Ovary (tissue), 7 donors: ENCODE measurements at regions not wholly inside any gene's neighbourhood (a gene's known extent, or its start where the extent isn't known, plus 50 kb on each side); places are given as distances from the start of the nearest gene placed in this dataset.

Source experiments
- DNase-seq, 5 donors: peaks; one replicate each; pipeline ENCODE4 v3.0.0-alpha.2; 2019 to 2020
- H3K27ac ChIP-seq, 2 donors: fragments of 200-600 bp; one replicate each; pipeline versions ENCODE4 v1.5.1 to v1.8.0; 2019 to 2022
- H3K27me3 ChIP-seq: fragments of 200-600 bp; one replicate; pipeline ENCODE4 v1.8.0; 2022
- H3K36me3 ChIP-seq: fragments of 200-600 bp; sonication (generic); one replicate; pipeline ENCODE4 v1.5.1; 2019
- H3K4me1 ChIP-seq: one replicate; pipeline ENCODE4 v1.8.1; 2013; ENCODE audit warnings: mild to moderate bottlenecking, moderate library complexity; ENCODE audit not compliant: insufficient read depth
- H3K4me3 ChIP-seq: fragments of 200-600 bp; sonication (generic); one replicate; pipeline ENCODE4 v1.5.1; 2017
- H3K9me3 ChIP-seq, 2 donors: fragments of 200-600 bp in 1 of 2; sonication (generic) in 1 of 2; one replicate each; pipeline versions ENCODE4 v1.5.1 to v1.8.1; 2013 to 2019; ENCODE audit warnings: mild to moderate bottlenecking in 1 of 2, moderate library complexity in 1 of 2
- EP300 ChIP-seq: sonication (generic); formaldehyde crosslinking; IDR thresholded peaks from one replicate; pipeline ENCODE4 v1.6.1; 2017; ENCODE audit warnings: antibody characterized with exemption
- POLR2A ChIP-seq: fragments of 450-650 bp; IDR thresholded peaks from one replicate; pipeline ENCODE4 v1.6.1; 2017; ENCODE audit warnings: antibody characterized with exemption, mild to moderate bottlenecking, moderate library complexity
- WGBS, 3 donors: extraction: QIAGEN DNeasy Blood & Tissue Kit in 1 of 3; methylation state at CpG; one replicate each; pipeline versions ENCODE4 v1.1.5 to v1.1.7; 2013 to 2017; 5-methylcytosine and 5-hydroxymethylcytosine counted together
- intact Hi-C, 4 donors: fragments of 100-400 bp; cut with DNase I; formaldehyde crosslinking; loops; one replicate each; pipeline versions ENCODE4 v1.11.0 to v1.15.1; 2022 to 2023
- TF ChIP-seq, protein P1 (sequence below), 3 donors: fragments of 450-650 bp in 2 of 3; fragments of 200-600 bp in 1 of 3; IDR thresholded peaks; one replicate each; pipeline versions ENCODE4 v1.5.1 to v1.8.0; 2016 to 2022; ENCODE audit warnings: antibody characterized with exemption in 3 of 3, mild to moderate bottlenecking in 1 of 3
- donor health status: DM: no; HTN: no; CAD: no; lungs with moderate emphysema.
- donor health status: DM: no; HTN: no; CAD: no.
- donor health status: Bipolar disorder and iron deficiency.
- donor health status: DM: no; HTN: no; CAD: no.
- donor health status: DM: yes; HTN: yes; CAD: no.

DNA sequence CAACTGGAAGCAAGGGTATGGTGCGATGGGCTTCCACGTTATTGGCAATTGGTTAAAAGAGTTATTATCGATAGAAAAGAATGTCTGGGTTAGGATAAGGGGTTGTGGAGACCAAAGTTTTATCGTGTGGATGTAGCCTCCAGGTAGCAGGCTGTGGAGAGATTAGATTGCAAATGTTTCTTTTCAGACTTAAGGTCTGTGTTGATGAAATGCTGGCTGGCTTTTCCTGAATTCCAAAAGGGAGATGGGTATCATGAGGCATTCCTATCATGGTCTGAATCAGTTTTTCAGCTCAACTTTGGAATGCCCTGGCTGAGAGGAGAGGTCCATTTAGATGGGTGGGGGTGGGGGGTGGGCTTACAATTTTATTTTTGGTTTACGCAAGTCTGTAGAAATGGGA is 395.0 kb upstream of the RBFOX1 start:
- Histone ChIP-seq H3K4me1 (no peaks in the 10 kb centered on the region), H3K27me3 (no peaks in the 10 kb centered on the region), H3K27ac (no peak overlapping the region), H3K36me3 (no peaks in the 10 kb centered on the region), H3K9me3 (no peaks in the 10 kb centered on the region), H3K4me3 (no peak overlapping the region)
- 76 to 86% (median 84%) methylated on average over 5 of the region's 5 CpGs for whole genome bisulfite sequencing, 3 donors
- no peak for TF ChIP-seq EP300
- TF ChIP-seq, protein P1, sequence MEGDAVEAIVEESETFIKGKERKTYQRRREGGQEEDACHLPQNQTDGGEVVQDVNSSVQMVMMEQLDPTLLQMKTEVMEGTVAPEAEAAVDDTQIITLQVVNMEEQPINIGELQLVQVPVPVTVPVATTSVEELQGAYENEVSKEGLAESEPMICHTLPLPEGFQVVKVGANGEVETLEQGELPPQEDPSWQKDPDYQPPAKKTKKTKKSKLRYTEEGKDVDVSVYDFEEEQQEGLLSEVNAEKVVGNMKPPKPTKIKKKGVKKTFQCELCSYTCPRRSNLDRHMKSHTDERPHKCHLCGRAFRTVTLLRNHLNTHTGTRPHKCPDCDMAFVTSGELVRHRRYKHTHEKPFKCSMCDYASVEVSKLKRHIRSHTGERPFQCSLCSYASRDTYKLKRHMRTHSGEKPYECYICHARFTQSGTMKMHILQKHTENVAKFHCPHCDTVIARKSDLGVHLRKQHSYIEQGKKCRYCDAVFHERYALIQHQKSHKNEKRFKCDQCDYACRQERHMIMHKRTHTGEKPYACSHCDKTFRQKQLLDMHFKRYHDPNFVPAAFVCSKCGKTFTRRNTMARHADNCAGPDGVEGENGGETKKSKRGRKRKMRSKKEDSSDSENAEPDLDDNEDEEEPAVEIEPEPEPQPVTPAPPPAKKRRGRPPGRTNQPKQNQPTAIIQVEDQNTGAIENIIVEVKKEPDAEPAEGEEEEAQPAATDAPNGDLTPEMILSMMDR (IDR thresholded peaks at IDR 0.05) = no peak
- no peak for TF ChIP-seq POLR2A
- no peak for DNase-seq
- intact Hi-C loops = no loop called here

DNA sequence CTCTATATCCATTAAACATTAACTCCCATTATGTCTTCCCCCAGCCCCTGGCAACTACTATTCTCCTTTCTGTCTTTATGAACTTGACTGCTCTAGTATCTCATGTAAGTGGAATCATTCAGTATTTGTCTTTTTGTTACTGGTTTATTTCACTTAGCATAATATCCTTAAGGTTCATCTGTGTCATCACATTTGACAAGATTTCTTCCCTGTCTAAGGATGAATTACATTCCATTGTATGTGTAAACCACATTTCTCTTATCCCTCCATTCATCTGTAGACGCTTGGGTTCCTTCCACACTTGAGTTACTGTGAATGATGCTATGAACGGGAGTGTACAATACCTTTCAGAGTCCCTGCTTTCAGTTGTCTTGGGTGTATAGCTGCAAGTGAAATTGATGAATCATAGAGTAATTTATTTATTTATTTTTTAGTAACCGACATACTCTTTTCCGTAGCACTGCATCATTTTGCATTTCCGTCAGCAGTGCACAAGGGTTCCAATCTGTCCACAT is 399.7 kb upstream of the RBFOX1 start:
- no peak overlapping the region for H3K27ac ChIP-seq

DNA sequence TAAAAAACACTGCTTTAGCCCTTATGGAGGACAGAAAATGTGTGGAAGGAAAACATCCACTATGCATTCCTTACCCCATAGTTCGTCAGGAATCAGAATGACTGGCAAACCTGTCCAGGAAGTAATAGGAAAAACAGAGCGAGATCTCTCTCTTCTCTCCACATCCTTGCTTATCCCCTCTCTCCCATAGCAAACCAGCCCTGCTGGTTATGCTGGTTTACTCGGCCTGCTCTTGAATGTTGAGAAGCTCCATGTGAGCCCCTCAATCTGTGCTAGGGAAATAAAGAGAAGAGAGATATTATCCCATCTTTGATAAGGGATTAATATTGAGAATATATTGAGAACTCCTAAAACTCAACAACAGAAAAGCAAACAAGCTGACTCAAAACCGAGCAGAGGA is 402.8 kb upstream of the RBFOX1 start:
- 55 to 61% (median 55%) methylated on average over 4 of the region's 4 CpGs for WGBS, 3 donors
- Histone ChIP-seq H3K9me3 (no peaks in the 10 kb centered on the region), H3K36me3 (no peaks in the 10 kb centered on the region), H3K27ac (no peak overlapping the region), H3K4me3 (no peak overlapping the region), H3K27me3 (no peaks in the 10 kb centered on the region), H3K4me1 (no peaks in the 10 kb centered on the region)
- TF ChIP-seq, protein P1 (IDR thresholded peaks at IDR 0.05) = no peak
- no peak for TF ChIP-seq EP300
- no peak for TF ChIP-seq POLR2A
- DNase-seq = no peak
- intact Hi-C loops = no loop called here

More for the DNA sequence above, 399.7 kb upstream of the RBFOX1 start:
- intact Hi-C loops = no loop called here
- no peaks in the 10 kb centered on the region for H3K36me3 ChIP-seq
- 86 to 91% (median 86%) methylated on average over 5 of the region's 5 CpGs for WGBS, 3 donors
- H3K27me3 ChIP-seq = no peaks in the 10 kb centered on the region
- H3K4me3 ChIP-seq = no peak overlapping the region
- no peaks in the 10 kb centered on the region for H3K4me1 ChIP-seq
- DNase-seq = no peak
- TF ChIP-seq, protein P1 (IDR thresholded peaks at IDR 0.05) = no peak
- no peak for TF ChIP-seq EP300
- no peak for TF ChIP-seq POLR2A
- H3K9me3 ChIP-seq = no peaks in the 10 kb centered on the region

DNA sequence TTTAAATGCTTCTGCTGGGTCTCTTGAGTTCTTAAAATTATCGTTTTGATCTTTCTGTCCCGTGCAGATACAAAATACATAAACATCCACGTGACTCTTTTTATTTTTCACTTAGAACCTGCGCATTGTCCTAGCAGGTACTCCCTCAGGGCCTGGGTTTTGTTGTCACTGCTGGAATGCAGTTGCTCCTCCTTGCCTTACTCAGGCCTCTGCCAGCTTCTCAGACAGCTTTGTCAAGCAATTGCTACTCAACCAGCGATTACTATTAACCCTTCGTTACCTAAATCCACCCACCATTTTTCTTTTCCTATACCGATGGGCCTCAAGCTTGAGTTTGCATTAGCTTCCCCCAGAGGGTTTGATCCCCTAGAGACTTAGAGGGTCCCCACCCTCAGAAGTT is 405.9 kb upstream of the RBFOX1 start:
- H3K4me3 ChIP-seq = no peak overlapping the region
- no peak overlapping the region for H3K27ac ChIP-seq
- no peaks in the 10 kb centered on the region for H3K4me1 ChIP-seq
- DNase-seq = no peak
- TF ChIP-seq POLR2A (no peak), EP300 (no peak)
- TF ChIP-seq, protein P1 (IDR thresholded peaks at IDR 0.05) = no peak
- intact Hi-C loops = no loop called here
- WGBS, 3 donors = 25 to 33% (median 31%) methylated on average over 7 of the region's 7 CpGs
- H3K9me3 ChIP-seq = no peaks in the 10 kb centered on the region
- H3K36me3 ChIP-seq = no peaks in the 10 kb centered on the region
- no peaks in the 10 kb centered on the region for H3K27me3 ChIP-seq

DNA sequence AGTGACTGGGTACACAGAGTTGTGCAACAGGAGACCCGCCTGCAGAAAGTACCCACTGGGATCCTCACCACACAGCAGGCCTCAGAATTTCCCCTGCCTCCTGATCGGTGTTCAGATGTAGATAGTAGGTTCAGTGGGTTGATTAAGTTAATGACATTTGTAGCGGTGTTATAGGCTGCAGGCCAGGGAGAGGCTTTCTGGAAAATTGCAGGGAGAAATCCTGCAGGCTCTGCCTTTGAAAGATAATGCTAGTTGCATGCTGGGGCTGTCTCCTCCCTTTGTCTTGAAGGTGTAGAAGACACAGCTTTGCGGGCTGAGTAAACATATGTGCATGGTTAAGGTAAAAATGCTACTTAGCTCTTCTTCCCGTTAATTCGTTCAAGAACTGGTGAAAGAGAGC is 406.3 kb upstream of the RBFOX1 start:
- no peaks in the 10 kb centered on the region for H3K36me3 ChIP-seq
- H3K27ac ChIP-seq = no peak overlapping the region
- TF ChIP-seq POLR2A = no peak
- TF ChIP-seq, protein P1 (IDR thresholded peaks at IDR 0.05) = no peak
- no peak for TF ChIP-seq EP300
- H3K4me3 ChIP-seq = no peak overlapping the region
- no peaks in the 10 kb centered on the region for H3K9me3 ChIP-seq
- H3K4me1 ChIP-seq = no peaks in the 10 kb centered on the region
- WGBS, 3 donors = 40 to 49% (median 40%) methylated on average over 6 of the region's 6 CpGs
- no peak for DNase-seq
- intact Hi-C loops = no loop called here
- no peaks in the 10 kb centered on the region for H3K27me3 ChIP-seq
